Keratinocyte (primary cell): ENCODE measurements at regions not wholly inside any gene's neighbourhood (a gene's known extent, or its start where the extent isn't known, plus 50 kb on each side); places are given as distances from the start of the nearest gene placed in this dataset.

ENCODE experiments used
- DNase-seq: peaks from one replicate; pipeline ENCODE4 v3.0.0-alpha.2; 2011; ENCODE audit warnings: low read depth, missing footprints, low spot score
- FAIRE-seq: peaks from 2 replicates; lab custom pipeline; 2011; peaks lifted over from hg19 to GRCh38; lab: Jason Lieb, UNC
- H2AFZ ChIP-seq: 2 replicates; pipeline ENCODE4 v1.6.0; 2012; ENCODE audit warnings: low read length, control low read depth, inconsistent platforms; ENCODE audit not compliant: control insufficient read depth
- H3K27ac ChIP-seq: 2 replicates; pipeline ENCODE4 v1.5.1; 2011; ENCODE audit warnings: low read length; ENCODE audit not compliant: control insufficient read depth, insufficient read depth
- H3K27me3 ChIP-seq: 3 replicates; pipeline ENCODE4 v1.6.0; 2011; ENCODE audit warnings: low read length; ENCODE audit not compliant: control insufficient read depth, insufficient read depth; ENCODE audit errors: extremely low read depth
- H3K36me3 ChIP-seq, 2 experiments: 2 replicates in 1 of 2; 3 replicates in 1 of 2; pipeline ENCODE4 v1.5.1; 2011; ENCODE audit warnings: low read length in 2 of 2, mild to moderate bottlenecking in 1 of 2; ENCODE audit not compliant: control insufficient read depth in 2 of 2, insufficient read depth in 2 of 2; ENCODE audit errors: extremely low read depth in 1 of 2
- H3K4me1 ChIP-seq: 3 replicates; pipeline ENCODE4 v1.5.1; 2011; ENCODE audit warnings: low read length; ENCODE audit not compliant: control insufficient read depth, insufficient read depth; ENCODE audit errors: extremely low read depth
- H3K4me2 ChIP-seq: 3 replicates; pipeline ENCODE4 v1.6.0; 2011; ENCODE audit warnings: low read depth, low read length; ENCODE audit not compliant: control insufficient read depth, insufficient read depth; ENCODE audit errors: extremely low read depth
- H3K4me3 ChIP-seq, 3 experiments: fragments of 200-600 bp in 1 of 3; sonication (generic) in 1 of 3; 2 replicates in 2 of 3; 3 replicates in 1 of 3; pipeline ENCODE4 v1.5.1; 2011 to 2016; ENCODE audit warnings: low read length in 3 of 3, mild to moderate bottlenecking in 3 of 3, control low read depth in 2 of 3, inconsistent platforms in 1 of 3, low read depth in 1 of 3, mixed read lengths in 1 of 3, mixed run types in 1 of 3, moderate library complexity in 1 of 3; ENCODE audit not compliant: control insufficient read depth in 2 of 3, insufficient read depth in 2 of 3; ENCODE audit errors: extremely low read depth in 1 of 3
- H3K79me2 ChIP-seq: 2 replicates; pipeline ENCODE4 v1.6.0; 2012; ENCODE audit warnings: low read length; ENCODE audit not compliant: control insufficient read depth, insufficient read depth
- H3K9ac ChIP-seq: 3 replicates; pipeline ENCODE4 v1.6.0; 2011; ENCODE audit warnings: low read length; ENCODE audit not compliant: control insufficient read depth, insufficient read depth; ENCODE audit errors: extremely low read depth
- H3K9me1 ChIP-seq: 3 replicates; pipeline ENCODE4 v1.6.0; 2011; ENCODE audit warnings: low read length; ENCODE audit not compliant: control insufficient read depth, insufficient read depth; ENCODE audit errors: extremely low read depth
- H3K9me3 ChIP-seq: 2 replicates; pipeline ENCODE4 v1.5.1; 2012; ENCODE audit warnings: low read depth, low read length; ENCODE audit not compliant: control insufficient read depth
- H4K20me1 ChIP-seq: 3 replicates; pipeline ENCODE4 v1.6.0; 2011; ENCODE audit warnings: low read length; ENCODE audit not compliant: control insufficient read depth, insufficient read depth; ENCODE audit errors: extremely low read depth
- EZH2 ChIP-seq: IDR thresholded peaks from one replicate; pipeline ENCODE4 v1.6.1; 2012; ENCODE audit warnings: inconsistent platforms, mild to moderate bottlenecking, low read length, moderate library complexity
- dilution Hi-C: fragments of 300-500 bp; cut with MboI; formaldehyde crosslinking; loops from one replicate; pipeline ENCODE4 v1.7.0; 2020; ENCODE audit warnings: low sequenced_read_pairs; ENCODE audit not compliant: extremely low pct_ligation_motif_present
- TF ChIP-seq, protein P1 (sequence below), 3 experiments: IDR thresholded peaks in 1 of 3; conservative IDR thresholded peaks in 1 of 3; optimal IDR thresholded peaks in 1 of 3; 2 replicates in 2 of 3; 3 replicates in 1 of 3; pipeline versions ENCODE3 to v1.5.1; 2011; ENCODE audit warnings: low read length in 3 of 3, mild to moderate bottlenecking in 3 of 3, moderate library complexity in 2 of 3, control low read depth in 1 of 3, inconsistent platforms in 1 of 3; ENCODE audit not compliant: insufficient read depth in 2 of 3; ENCODE audit errors: extremely low read depth in 1 of 3

DNA sequence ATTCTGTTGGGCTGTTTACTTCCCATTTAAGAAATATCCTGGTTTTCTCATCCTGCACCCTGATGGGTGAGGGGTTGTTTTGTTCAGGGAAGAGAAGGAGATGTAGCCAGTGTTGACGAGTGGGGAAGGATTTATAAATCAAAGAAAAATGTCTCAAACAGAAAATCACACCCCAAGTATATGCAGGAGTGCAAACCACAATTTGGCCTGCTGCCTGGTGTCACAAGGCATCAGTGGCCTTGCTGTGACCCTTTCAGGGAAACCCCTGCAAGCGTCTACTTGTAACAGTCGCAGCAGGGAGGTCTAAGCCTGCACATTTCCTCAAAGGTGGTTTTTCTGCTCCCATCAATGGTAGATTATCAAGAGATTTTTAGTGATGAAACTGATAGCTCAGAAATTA lies 132.6 kb upstream of the LRRN1 start:
- H3K4me1 ChIP-seq = peaks cover 18% of the 10 kb centered on the region
- H2AFZ ChIP-seq = peak overlapping the region; percentile 20
- no peak for FAIRE-seq
- H3K9me3 ChIP-seq = no peaks in the 10 kb centered on the region
- H3K27ac ChIP-seq = no peak overlapping the region
- H3K9ac ChIP-seq = no peak overlapping the region
- no peaks in the 10 kb centered on the region for H3K27me3 ChIP-seq
- no peak overlapping the region for H3K4me2 ChIP-seq
- H4K20me1 ChIP-seq = no peaks in the 10 kb centered on the region
- TF ChIP-seq, protein P1, sequence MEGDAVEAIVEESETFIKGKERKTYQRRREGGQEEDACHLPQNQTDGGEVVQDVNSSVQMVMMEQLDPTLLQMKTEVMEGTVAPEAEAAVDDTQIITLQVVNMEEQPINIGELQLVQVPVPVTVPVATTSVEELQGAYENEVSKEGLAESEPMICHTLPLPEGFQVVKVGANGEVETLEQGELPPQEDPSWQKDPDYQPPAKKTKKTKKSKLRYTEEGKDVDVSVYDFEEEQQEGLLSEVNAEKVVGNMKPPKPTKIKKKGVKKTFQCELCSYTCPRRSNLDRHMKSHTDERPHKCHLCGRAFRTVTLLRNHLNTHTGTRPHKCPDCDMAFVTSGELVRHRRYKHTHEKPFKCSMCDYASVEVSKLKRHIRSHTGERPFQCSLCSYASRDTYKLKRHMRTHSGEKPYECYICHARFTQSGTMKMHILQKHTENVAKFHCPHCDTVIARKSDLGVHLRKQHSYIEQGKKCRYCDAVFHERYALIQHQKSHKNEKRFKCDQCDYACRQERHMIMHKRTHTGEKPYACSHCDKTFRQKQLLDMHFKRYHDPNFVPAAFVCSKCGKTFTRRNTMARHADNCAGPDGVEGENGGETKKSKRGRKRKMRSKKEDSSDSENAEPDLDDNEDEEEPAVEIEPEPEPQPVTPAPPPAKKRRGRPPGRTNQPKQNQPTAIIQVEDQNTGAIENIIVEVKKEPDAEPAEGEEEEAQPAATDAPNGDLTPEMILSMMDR (optimal IDR thresholded peaks at IDR 0.05 in 1 of 3, IDR thresholded peaks at IDR 0.05 in 1 of 3, conservative IDR thresholded peaks at IDR 0.05 in 1 of 3; ENCODE audit: extremely low read depth in 1 of 3, insufficient read depth in 2 of 3, low read length in 3 of 3) = no peak
- TF ChIP-seq EZH2 = no peak
- no peaks in the 10 kb centered on the region for H3K9me1 ChIP-seq
- no peaks in the 10 kb centered on the region for H3K36me3 ChIP-seq
- no peak overlapping the region for H3K4me3 ChIP-seq
- no peak for DNase-seq
- dilution Hi-C loops = no loop called here
- no peaks in the 10 kb centered on the region for H3K79me2 ChIP-seq

DNA sequence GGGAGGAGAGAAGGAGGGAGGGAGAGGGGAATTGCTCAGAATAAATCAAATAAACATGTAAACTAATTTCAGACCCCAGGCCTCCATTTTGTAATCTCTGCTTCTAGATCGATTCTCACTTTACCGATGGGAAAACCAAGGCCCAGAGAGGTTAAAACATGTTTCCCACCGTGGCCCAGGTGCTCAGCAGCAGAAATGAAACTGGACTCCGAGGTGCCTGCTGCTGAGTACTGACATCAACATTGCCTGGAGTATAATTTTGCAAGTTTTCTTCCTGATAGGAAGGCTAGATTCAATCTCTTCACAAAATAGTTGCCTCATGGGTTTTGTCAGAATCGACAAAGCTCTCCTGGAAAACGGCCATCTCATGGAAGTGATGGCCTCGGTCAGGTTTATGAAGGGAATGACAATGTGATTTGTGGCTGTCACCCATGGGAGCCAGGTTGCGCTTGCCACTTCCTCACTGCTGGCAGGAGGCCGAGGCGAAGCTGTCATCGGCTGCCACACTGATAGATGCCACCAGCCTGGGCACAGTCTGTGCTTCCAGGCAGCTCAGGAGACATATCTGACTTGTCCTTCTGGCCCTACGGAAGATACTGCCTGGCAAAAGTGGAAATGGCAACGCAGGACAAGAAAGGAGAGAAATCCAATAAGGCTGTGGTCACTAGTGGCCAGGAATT lies 133.1 kb upstream of the LRRN1 start:
- dilution Hi-C loops = no loop called here
- H3K4me1 ChIP-seq = peaks cover 18% of the 10 kb centered on the region
- H2AFZ ChIP-seq = peak overlapping the region; percentile 20
- no peak overlapping the region for H3K27ac ChIP-seq
- no peak for DNase-seq
- no peaks in the 10 kb centered on the region for H3K9me1 ChIP-seq
- no peaks in the 10 kb centered on the region for H3K27me3 ChIP-seq
- no peaks in the 10 kb centered on the region for H3K79me2 ChIP-seq
- H3K36me3 ChIP-seq = no peaks in the 10 kb centered on the region
- no peak overlapping the region for H3K4me3 ChIP-seq
- no peak overlapping the region for H3K9ac ChIP-seq
- peak; percentile 55 for FAIRE-seq
- no peak for TF ChIP-seq EZH2
- TF ChIP-seq, protein P1 (optimal IDR thresholded peaks at IDR 0.05 in 1 of 3, IDR thresholded peaks at IDR 0.05 in 1 of 3, conservative IDR thresholded peaks at IDR 0.05 in 1 of 3; ENCODE audit: extremely low read depth in 1 of 3, insufficient read depth in 2 of 3, low read length in 3 of 3) = no peak
- no peak overlapping the region for H3K4me2 ChIP-seq
- no peaks in the 10 kb centered on the region for H3K9me3 ChIP-seq
- H4K20me1 ChIP-seq = no peaks in the 10 kb centered on the region
